NCI-H1694 treated with DMSO at 0.1 percent for 48 hours (cell line): ENCODE measurements at regions not wholly inside any gene's neighbourhood (a gene's known extent, or its start where the extent isn't known, plus 50 kb on each side); places are given as distances from the start of the nearest gene placed in this dataset.
A peak's percentile ranks its signal among the peaks of the same experiment; 100 is the strongest.

ENCODE experiments used
- DNase-seq: peaks from one replicate; lab custom pipeline; 2025; lab: John Stamatoyannopoulos, UW

DNA sequence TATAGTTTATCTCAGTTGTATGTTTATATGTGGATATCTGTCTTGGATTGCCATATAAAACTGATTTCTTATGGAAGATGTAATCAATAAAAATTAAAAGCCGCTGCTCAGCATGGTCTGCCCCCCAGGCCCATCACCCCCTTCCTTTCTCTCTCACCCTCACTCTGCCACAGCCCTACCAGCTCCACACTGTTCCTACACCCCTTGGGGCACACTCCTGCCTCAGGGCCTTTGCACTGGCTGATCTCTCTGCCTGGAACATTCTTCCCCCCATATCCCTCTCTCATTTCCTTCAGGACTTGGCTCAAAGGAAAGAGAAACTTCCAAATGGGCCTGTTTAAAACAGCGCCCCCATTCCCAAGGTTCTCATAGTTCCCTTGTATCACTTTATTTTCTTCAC is 63.1 kb downstream of the LRRC32 start:
- DNase-seq, result no peak

DNA sequence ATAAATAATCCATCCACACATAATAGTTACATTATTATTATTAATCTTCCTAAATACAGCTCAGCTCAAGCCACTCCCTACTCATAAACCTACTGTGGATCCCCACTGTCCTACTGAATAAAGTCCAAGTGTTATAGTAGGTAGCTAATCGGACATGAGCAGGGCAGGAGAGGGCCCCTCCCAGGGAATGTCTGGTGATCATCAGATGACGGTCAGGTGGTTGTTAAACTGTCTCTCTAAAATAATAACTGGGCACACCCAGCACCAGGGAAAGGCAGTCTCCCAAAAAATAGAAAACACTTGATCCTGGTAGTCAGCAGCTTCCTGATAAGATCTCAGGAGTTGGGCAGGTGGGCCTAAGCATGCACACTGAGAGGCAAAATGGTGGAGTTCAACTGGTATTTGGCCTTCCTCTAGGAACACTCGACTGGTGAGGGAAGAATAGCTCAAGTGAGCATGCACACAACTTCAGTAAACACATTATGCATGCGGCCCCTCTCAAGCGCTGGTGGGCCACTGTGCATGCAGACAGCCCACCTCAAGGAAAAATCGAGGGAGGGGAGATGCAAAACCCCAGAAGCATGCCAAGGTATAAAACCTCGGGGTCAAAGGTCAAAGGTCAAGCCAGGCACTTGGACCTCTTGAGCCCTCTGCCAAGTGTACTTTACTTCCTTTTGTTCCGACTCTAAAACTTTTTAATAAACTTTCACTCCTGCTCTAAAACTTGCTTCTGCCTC is 65.0 kb downstream of the LRRC32 start:
- no peak for DNase-seq

DNA sequence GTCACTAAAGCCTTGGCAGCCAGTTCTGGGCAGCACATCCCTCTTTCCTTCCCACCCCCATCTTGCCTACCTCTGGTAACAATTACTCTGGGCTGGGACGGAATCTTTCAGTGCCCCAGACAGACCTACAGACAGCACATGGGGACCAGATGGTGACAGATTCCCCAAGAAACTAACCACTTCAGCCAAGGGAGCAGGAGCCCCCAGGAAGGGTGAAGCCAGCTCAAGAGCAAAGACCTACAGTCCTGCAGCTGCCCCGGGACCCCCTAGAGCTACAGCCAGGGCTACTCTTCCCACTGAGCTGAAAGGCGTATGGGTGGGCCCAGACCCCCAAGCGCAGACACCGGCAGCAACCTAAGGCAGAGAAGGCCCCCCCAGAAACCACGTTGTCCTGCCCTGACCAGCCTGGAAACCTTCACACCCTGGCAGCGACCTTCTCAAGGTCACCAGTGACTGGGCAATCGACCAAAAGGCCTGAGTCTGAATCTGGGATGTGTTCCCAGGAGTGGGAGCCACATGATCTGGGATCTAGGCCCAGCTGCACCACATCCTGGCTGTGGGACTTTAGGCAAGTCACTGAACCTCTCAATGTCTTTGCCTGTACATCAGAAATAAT is 65.8 kb downstream of the LRRC32 start:
- no peak for DNase-seq

DNA sequence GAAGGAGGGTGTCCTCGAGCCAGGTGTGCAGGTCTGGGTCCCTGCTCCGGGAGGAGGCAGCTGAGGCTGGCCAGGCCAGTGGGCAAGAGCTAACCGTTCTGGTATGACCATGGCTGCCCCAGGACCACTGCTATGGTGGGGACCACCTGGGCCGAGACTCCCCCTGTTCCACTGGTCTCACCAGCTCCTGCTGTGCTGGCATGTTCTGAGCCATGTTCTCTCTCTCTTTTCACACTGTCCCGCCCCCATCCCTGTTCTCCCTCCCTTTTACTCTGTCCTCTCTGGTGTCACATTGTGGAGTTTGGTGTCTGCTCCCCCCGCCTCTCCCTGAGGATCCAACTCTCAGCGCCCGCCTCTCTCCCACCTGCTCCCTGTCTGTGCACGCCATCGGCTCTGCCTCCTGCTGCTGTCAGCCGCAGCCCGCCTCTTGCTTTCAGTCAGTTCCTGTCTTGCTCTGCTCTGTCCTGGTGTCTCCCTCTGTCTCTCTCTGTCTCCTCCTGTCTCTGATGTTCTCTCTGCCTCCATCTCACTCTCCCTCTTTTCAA is 66.4 kb downstream of the LRRC32 start:
- peak; percentile 87 for DNase-seq

DNA sequence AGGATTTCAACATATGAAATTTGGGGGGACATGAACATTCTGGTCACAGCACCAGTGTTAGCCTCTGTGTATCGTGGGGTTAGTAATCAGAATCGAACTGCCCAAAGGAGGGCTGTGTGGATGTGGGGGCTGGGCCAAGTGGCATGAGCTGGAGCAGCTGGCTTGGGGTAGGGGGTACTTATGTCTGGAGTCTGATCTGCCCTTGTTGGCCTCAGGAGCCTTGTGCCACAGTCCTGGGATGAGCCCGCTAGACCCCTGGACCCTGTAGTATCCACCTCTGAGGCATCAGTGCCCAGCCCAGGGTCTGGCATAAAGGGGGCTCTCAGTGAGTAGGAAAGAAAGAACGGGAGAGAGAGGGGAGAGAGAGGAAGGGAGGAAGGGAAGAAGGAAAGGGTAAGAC is 67.3 kb downstream of the LRRC32 start:
- no peak for DNase-seq
